ENCODE measurements at regions not wholly inside any gene's neighbourhood (a gene's known extent, or its start where the extent isn't known, plus 50 kb on each side); places are given as distances from the start of the nearest gene placed in this dataset.
A peak's percentile ranks its signal among the peaks of the same experiment; 100 is the strongest.

DNA sequence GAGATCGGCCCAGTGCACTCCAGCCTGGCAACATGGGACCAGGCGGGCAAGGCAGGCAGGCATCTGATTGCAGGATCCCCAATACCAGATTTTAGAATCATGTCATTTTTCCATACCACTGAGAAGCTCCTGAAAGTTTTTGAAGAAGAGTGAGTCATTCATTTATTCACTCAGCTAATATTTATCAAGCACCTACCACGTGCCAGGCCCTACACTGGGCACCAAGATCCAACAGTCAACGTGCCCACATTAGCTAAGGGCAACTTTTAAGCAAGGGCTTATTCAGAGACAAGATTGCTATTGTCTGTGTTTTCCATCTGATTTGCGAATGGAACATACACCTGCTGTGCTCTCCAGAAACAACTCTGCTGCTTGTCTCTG, 126.8 kb upstream of the LGALSL start:
- CTCF ChIA-PET: interaction anchor here (0.7 to 8.8 kb wide), 60 partner anchors 9 to 634 kb away, joined by 3 to 321 read pairs (median 6); partner anchors contain the start of genes AFTPH and UGP2
- peaks cover 18% of the 10 kb centered on the region for H3K27me3 Mint-ChIP-seq (ENCODE audit: low read depth)
- H3K9me3 Mint-ChIP-seq (ENCODE audit: insufficient read depth): no peaks in the 10 kb centered on the region
- H3K4me3 Mint-ChIP-seq: peak overlapping the region; percentile 61
- POLR2A ChIA-PET: interaction anchor here (1.0 to 3.0 kb wide), 5 partner anchors 115 to 802 kb away, joined by 3 to 24 read pairs (median 13); partner anchors contain the start of gene AFTPH
- ATAC-seq: no peak
- H3K27ac Mint-ChIP-seq: peak overlapping the region; percentile 79
- H3K36me3 Mint-ChIP-seq (ENCODE audit: low read depth): no peaks in the 10 kb centered on the region
- DNase-seq: no peak
- H3K4me1 Mint-ChIP-seq (ENCODE audit: low read depth): peaks cover 75% of the 10 kb centered on the region

DNA sequence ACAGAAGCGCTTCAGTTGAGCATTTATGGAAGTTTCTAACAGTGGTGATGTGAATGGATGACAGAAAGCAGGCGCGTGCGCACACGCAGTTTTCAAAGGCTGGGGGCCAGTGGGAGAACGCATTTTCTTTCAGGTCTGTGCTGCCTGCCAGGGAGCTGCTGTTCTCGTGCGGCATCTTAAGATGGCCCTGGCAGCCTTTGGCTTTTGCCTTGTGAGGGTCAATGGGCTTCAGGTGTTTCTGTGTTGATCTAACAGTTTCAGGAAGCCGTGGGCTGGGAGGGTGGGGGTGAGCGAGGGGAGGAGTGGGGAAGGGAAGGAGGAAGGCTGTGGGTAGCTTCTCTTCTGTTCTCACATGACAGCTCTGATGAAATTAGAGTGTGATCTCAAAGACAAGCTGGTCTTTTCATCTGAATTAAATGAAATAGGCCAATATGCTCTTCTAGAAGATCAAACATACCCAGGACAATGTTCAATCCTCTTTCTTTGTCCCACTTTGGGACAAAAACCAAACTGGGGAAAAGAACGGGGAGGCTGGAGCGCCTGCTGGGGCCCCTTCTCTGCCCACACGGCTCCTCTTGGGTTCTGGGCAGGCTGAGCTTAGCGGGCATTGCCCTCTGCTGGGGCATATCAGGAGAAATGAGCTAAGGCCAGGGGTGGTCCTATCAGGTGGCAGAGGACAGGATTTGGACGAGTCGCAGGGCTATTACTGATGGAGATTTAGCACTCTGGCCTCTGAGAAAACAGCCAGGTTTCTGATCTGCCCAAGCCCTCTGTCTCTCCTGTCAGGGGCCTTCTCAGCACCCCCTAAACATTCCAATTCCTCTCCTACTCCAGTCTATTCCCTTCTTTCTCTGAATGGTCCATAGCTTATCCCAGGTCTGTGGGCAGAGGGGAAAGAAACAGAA, 126.2 kb upstream of the LGALSL start:
- H3K9me3 Mint-ChIP-seq (ENCODE audit: insufficient read depth): no peaks in the 10 kb centered on the region
- peaks cover 14% of the 10 kb centered on the region for H3K27me3 Mint-ChIP-seq (ENCODE audit: low read depth)
- H3K4me1 Mint-ChIP-seq (ENCODE audit: low read depth): peaks cover 76% of the 10 kb centered on the region
- no peaks in the 10 kb centered on the region for H3K36me3 Mint-ChIP-seq (ENCODE audit: low read depth)
- DNase-seq: peak; percentile 58
- H3K27ac Mint-ChIP-seq: peak overlapping the region; percentile 79
- ATAC-seq: no peak
- peak overlapping the region; percentile 61 for H3K4me3 Mint-ChIP-seq
- ChIA-PET POLR2A (interaction anchor here (0.8 to 3.0 kb wide), 8 partner anchors 44 to 801 kb away, joined by 3 to 24 read pairs (median 4); partner anchors contain the start of gene AFTPH), CTCF (interaction anchor here (0.6 to 8.8 kb wide), 73 partner anchors 9 to 637 kb away, joined by 3 to 321 read pairs (median 5); partner anchors contain the start of genes AFTPH and UGP2)

DNA sequence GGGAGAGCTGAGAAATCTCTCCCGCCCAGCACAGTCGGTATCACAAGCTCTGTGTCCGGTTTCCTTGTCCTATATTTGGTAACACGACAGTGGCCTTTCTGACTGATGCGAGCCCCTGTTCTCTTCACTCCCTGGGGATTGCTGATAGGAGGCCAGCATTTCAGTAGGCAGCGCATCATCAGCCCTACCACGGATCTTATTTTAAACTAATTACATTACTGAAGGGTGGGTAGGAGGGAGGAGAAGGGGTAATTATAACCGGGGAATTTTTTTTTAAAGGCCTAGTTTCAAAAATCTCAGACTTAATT, 125.6 kb upstream of the LGALSL start:
- H3K4me1 Mint-ChIP-seq (ENCODE audit: low read depth): peaks cover 72% of the 10 kb centered on the region
- H3K36me3 Mint-ChIP-seq (ENCODE audit: low read depth): no peaks in the 10 kb centered on the region
- H3K27ac Mint-ChIP-seq: no peak overlapping the region
- DNase-seq (no peak), ATAC-seq (no peak)
- H3K27me3 Mint-ChIP-seq (ENCODE audit: low read depth): peaks cover 11% of the 10 kb centered on the region
- no peak overlapping the region for H3K4me3 Mint-ChIP-seq
- POLR2A ChIA-PET: interaction anchor here (0.8 to 3.0 kb wide), 7 partner anchors 10 to 801 kb away, joined by 3 to 15 read pairs (median 3); partner anchors contain the start of gene AFTPH
- H3K9me3 Mint-ChIP-seq (ENCODE audit: insufficient read depth): no peaks in the 10 kb centered on the region
- CTCF ChIA-PET: interaction anchor here (0.6 to 8.8 kb wide), 57 partner anchors 10 to 637 kb away, joined by 3 to 321 read pairs (median 5); partner anchors contain the start of gene AFTPH

DNA sequence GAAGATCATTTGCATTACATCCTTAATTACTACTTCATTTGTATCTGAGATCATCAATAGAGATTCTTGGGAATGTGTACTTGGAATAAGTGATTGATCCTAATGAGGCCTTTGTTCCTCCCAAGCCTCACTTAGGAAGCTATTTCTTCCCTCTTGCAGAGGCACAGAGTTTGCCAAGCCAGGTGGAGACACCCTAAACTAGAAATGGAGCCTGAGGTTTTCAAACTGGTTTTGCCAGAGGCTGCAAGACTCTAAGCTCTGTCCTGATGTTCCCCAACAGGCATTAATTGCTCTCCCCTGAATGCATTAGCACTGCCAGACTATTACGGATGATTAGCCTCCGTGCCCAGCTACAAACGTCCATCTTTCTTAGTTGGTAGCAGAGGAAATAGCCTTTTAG, 125.2 kb upstream of the LGALSL start:
- Mint-ChIP-seq H3K4me3 (no peak overlapping the region), H3K27me3 (ENCODE audit: low read depth) (peaks cover 9% of the 10 kb centered on the region), H3K4me1 (ENCODE audit: low read depth) (peaks cover 70% of the 10 kb centered on the region), H3K9me3 (ENCODE audit: insufficient read depth) (no peaks in the 10 kb centered on the region), H3K36me3 (ENCODE audit: low read depth) (no peaks in the 10 kb centered on the region), H3K27ac (no peak overlapping the region)
- ATAC-seq (no peak), DNase-seq (no peak)
- ChIA-PET CTCF (interaction anchor here (0.8 to 8.8 kb wide), 44 partner anchors 10 to 635 kb away, joined by 3 to 321 read pairs (median 8); partner anchors contain the start of genes AFTPH and LGALSL), POLR2A (interaction anchor here (0.8 to 3.0 kb wide), 3 partner anchors 10 to 279 kb away, joined by 3 to 15 read pairs (median 13); partner anchors contain the start of gene AFTPH)

DNA sequence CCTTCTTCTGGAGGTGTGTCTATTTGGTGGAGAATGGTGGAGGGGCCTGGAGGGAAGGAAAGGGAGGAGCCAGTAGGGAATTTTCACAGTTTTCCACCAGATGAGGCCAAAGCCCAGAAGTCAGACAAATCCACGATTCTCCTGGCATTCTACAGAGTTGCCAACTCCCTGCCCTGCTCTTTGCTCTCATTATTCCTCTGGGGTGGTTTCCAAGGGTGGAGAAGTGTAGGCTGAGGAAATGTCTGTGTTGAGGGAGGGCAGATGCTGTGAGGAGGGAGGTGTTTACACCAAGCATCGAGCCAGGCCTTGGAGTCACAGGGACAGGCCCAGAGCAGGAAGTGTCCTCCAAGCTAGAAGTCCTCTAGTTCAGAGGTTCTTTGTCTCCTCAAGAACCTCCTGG, 124.1 kb upstream of the LGALSL start:
- Mint-ChIP-seq H3K4me1 (ENCODE audit: low read depth) (peaks cover 64% of the 10 kb centered on the region), H3K4me3 (no peak overlapping the region), H3K36me3 (ENCODE audit: low read depth) (no peaks in the 10 kb centered on the region), H3K27me3 (ENCODE audit: low read depth) (peaks cover 8% of the 10 kb centered on the region), H3K9me3 (ENCODE audit: insufficient read depth) (no peaks in the 10 kb centered on the region), H3K27ac (no peak overlapping the region)
- CTCF ChIA-PET: interaction anchor here (0.6 to 8.8 kb wide), 64 partner anchors 9 to 586 kb away, joined by 3 to 321 read pairs (median 6); partner anchors contain the start of genes AFTPH and LGALSL
- POLR2A ChIA-PET: interaction anchor here (1.2 kb wide), 1 partner anchor 12 kb away, joined by 3 read pairs; no protein-coding TSS in a partner anchor
- DNase-seq (no peak), ATAC-seq (no peak)

DNA sequence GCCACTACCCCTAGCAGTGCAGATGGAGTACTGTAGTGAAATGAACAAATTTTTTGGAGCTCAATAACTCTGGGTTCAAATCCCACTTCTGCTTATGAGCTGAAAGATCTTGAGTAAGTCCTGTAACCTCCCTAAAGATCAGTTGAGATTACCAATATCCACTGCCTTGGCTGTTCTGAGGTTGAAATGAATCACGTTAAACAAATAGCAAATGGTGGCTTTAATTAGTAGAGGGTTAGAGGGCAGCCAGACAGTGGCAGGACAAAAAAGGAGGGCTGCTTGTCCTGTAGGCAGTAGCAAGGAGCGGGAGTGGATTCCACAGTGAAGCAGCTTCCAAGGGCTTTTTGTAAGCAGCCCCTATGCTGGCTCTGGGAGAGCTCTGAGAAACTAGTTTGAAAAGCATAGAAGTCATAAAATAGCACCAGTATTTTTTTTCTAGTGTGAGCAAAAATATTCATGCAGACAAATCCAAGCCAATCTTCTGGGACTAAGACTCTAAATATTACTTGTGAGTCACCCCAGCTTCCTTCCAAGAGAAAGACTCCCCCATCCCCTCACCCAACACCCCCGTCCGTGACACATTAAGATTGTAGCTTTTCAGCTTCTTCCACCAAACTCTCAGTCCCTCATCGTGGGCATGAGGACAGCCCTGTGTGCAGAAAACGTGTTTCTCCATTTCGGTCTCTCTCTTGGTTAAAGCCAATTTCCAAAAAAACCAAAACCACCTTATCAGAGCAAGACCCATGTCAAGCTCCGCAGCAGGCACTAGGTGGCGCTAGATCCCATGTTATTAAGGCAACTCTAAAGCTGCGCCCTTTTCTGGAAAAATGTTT, 123.5 kb upstream of the LGALSL start:
- no peaks in the 10 kb centered on the region for H3K36me3 Mint-ChIP-seq (ENCODE audit: low read depth)
- H3K9me3 Mint-ChIP-seq (ENCODE audit: insufficient read depth): no peaks in the 10 kb centered on the region
- CTCF ChIA-PET: interaction anchor here (0.6 to 8.8 kb wide), 118 partner anchors 8 to 734 kb away, joined by 3 to 321 read pairs (median 5); partner anchors contain the start of genes AFTPH and LGALSL
- POLR2A ChIA-PET: interaction anchor here (0.6 to 1.2 kb wide), 4 partner anchors 11 to 383 kb away, joined by 3 read pairs; partner anchors contain the start of gene AFTPH
- H3K4me3 Mint-ChIP-seq: peak overlapping the region; percentile 15
- peaks cover 58% of the 10 kb centered on the region for H3K4me1 Mint-ChIP-seq (ENCODE audit: low read depth)
- DNase-seq (peak; percentile 85), ATAC-seq (no peak)
- H3K27ac Mint-ChIP-seq: peak overlapping the region; percentile 55
- H3K27me3 Mint-ChIP-seq (ENCODE audit: low read depth): peaks cover 8% of the 10 kb centered on the region

DNA sequence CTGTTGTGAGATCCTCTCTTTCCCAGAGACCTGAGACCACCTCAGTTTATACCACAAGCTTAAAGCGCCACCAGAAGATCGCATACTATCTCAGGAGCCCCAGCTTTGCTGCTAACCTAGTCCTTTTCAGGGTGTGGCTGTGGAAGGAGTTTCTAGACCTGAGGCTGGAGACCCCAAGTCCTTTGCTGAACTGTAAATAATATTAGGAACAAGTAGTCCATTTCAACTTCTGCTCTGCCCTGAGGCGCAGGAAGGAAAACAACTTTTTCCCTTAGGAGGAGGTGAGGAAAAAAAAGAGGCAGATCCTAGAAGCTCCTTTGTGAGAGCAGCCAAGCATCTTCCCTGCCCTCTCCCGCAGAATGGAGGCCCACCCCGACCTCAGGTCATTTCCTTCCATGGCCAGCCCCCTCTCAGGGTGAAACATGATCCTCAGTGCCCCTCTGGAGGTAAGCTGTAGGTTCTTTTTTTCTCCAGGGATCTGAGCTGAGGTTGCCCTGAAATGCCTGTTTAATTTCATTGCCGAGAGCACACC, 122.8 kb upstream of the LGALSL start:
- H3K27ac Mint-ChIP-seq: no peak overlapping the region
- peaks cover 51% of the 10 kb centered on the region for H3K4me1 Mint-ChIP-seq (ENCODE audit: low read depth)
- CTCF ChIA-PET: interaction anchor here (0.6 to 8.8 kb wide), 103 partner anchors 8 to 734 kb away, joined by 3 to 321 read pairs (median 5); partner anchors contain the start of genes AFTPH and LGALSL
- H3K4me3 Mint-ChIP-seq: no peak overlapping the region
- H3K9me3 Mint-ChIP-seq (ENCODE audit: insufficient read depth): no peaks in the 10 kb centered on the region
- DNase-seq (no peak), ATAC-seq (no peak)
- POLR2A ChIA-PET: interaction anchor here (0.5 to 1.2 kb wide), 5 partner anchors 11 to 993 kb away, joined by 3 read pairs; partner anchors contain the start of gene AFTPH
- H3K27me3 Mint-ChIP-seq (ENCODE audit: low read depth): peaks cover 8% of the 10 kb centered on the region
- no peaks in the 10 kb centered on the region for H3K36me3 Mint-ChIP-seq (ENCODE audit: low read depth)

DNA sequence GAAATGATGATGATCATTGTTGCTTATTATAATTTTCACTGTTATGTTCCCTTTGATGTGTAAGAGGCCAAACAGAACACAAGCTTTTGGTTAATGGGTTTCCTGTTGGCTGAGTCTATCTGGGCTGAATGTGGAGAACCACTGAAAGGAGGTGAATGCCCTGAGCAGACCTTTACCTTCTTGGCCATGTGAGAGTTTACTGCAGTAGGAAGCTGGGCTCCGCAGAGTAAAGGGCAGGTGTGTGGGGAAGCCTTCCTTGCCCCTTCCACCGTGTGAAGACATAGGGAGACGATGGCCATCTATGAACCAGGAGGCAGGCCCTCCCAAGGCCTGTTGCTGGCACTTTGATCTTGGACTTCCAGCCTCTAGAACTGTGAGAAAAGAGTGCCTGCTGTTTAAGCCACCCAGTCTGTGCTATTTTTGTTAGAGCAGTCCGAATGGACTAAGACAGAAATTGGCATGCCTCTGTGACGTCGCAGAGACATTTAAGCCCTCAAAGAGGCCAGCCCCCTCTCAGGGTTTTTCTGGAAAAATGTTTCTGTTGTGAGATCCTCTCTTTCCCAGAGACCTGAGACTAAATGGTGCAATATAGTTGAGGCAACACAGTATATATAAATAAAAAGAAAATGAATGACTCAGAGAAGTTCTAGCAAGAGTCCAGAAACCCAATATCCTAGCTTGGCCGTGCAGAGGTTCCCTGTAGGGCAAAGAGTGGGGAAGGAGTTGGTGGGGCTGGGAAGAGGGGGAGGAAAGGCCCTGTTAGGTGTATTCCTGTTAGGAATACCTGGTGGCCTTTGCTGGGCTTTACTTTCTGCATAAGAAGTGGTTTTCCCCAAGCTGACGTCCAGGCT, 121.9 kb upstream of the LGALSL start:
- ATAC-seq (no peak), DNase-seq (no peak)
- Mint-ChIP-seq H3K27me3 (ENCODE audit: low read depth) (peaks cover 8% of the 10 kb centered on the region), H3K9me3 (ENCODE audit: insufficient read depth) (no peaks in the 10 kb centered on the region), H3K27ac (no peak overlapping the region), H3K36me3 (ENCODE audit: low read depth) (no peaks in the 10 kb centered on the region), H3K4me3 (no peak overlapping the region), H3K4me1 (ENCODE audit: low read depth) (peaks cover 42% of the 10 kb centered on the region)
- ChIA-PET CTCF (interaction anchor here (1.0 to 8.8 kb wide), 64 partner anchors 10 to 733 kb away, joined by 3 to 321 read pairs (median 6); partner anchors contain the start of genes AFTPH and LGALSL), POLR2A (interaction anchor here (0.5 to 1.2 kb wide), 3 partner anchors 108 to 992 kb away, joined by 3 read pairs; no protein-coding TSS in a partner anchor)

DNA sequence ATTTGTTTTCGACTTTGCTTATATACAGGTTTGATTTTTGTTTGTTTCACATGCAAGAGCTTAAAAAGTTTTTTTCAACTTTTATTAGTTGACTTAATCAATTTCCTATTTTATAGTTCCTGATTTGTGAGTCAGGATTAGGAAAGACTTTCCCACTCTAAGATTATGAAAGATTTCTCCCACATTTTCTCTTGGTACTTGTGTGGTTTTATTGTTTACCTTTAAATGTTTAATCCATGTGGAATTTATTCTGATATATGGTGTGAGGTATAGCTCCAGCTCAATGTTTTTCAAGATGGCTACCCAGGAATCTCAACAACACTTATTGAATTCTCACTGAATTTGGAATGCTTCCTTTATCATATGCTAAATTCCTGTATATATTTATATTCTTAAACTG, 117.8 kb upstream of the LGALSL start:
- no peak overlapping the region for H3K27ac Mint-ChIP-seq
- H3K4me3 Mint-ChIP-seq: no peak overlapping the region
- peaks cover 18% of the 10 kb centered on the region for H3K4me1 Mint-ChIP-seq (ENCODE audit: low read depth)
- H3K27me3 Mint-ChIP-seq (ENCODE audit: low read depth): peaks cover 6% of the 10 kb centered on the region
- ATAC-seq (no peak), DNase-seq (no peak)
- H3K9me3 Mint-ChIP-seq (ENCODE audit: insufficient read depth): no peaks in the 10 kb centered on the region
- H3K36me3 Mint-ChIP-seq (ENCODE audit: low read depth): no peaks in the 10 kb centered on the region
- CTCF ChIA-PET: interaction anchor here (1.8 to 6.0 kb wide), 2 partner anchors 9 to 152 kb away, joined by 6 to 28 read pairs; no protein-coding TSS in a partner anchor
- POLR2A ChIA-PET: no interaction called here

DNA sequence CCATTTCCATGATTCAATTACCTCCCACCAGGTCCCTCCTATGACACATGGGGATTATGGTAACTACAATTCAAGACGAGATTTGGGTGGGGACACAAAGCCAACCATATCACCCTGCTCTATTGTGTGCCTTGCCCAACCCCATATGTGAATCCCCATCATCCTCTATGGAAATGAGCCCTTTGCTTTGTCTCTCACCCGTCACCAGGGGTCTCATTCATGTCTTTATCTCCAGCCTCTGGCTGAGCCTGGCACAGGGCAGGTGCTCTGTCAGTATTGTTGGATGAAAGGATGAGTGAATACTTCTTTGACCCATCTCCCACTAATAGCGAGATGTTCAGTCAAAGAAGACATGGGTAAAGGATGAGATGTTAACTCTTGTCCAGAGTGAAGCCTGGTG, 116.6 kb upstream of the LGALSL start:
- Mint-ChIP-seq H3K4me3 (no peak overlapping the region), H3K27me3 (ENCODE audit: low read depth) (peaks cover 6% of the 10 kb centered on the region), H3K27ac (no peak overlapping the region), H3K4me1 (ENCODE audit: low read depth) (peaks cover 8% of the 10 kb centered on the region), H3K9me3 (ENCODE audit: insufficient read depth) (no peaks in the 10 kb centered on the region), H3K36me3 (ENCODE audit: low read depth) (no peaks in the 10 kb centered on the region)
- ATAC-seq: no peak
- ChIA-PET CTCF (interaction anchor here (6.0 kb wide), 1 partner anchor 10 kb away, joined by 28 read pairs; no protein-coding TSS in a partner anchor), POLR2A (no interaction called here)
- no peak for DNase-seq

Data from activated CD8-positive, alpha-beta T cell treated with anti-CD3 and anti-CD28 coated beads, Interleukin-2, amount 10 ng/mL, durations not matched to agents 7 days and 5 days (primary cell).